Heart right ventricle (tissue), 16 donors: ENCODE measurements at regions not wholly inside any gene's neighbourhood (a gene's known extent, or its start where the extent isn't known, plus 50 kb on each side); places are given as distances from the start of the nearest gene placed in this dataset.
"Not testable (repeated sequence)": the region's sequence is repeated elsewhere in the genome, so short reads cannot be mapped to it uniquely, and the experiment has no call there.

Experiments used
- ATAC-seq, 8 donors: fragments of 200-7000 bp; cut with Tn5 transposase; one replicate each; pipeline ENCODE4 v1.9.1; 2020; ENCODE audit warnings: mild to moderate bottlenecking in 8 of 8, moderate library complexity in 8 of 8, moderate number of reproducible peaks in 1 of 8
- DNase-seq, 2 donors: peaks; one replicate each; pipeline ENCODE4 v3.0.0-alpha.2; 2020
- H3K27ac ChIP-seq, 10 donors: fragments of 200-600 bp; sonication (generic) in 2 of 10; one replicate each; pipeline versions ENCODE4 v1.5.0 to v1.8.0; 2020 to 2022; ENCODE audit warnings: mild to moderate bottlenecking in 3 of 10
- H3K27me3 ChIP-seq, 7 donors: fragments of 200-600 bp; one replicate each; pipeline ENCODE4 v1.8.0; 2021 to 2022; ENCODE audit warnings: mild to moderate bottlenecking in 2 of 7
- H3K36me3 ChIP-seq, 9 donors: fragments of 200-600 bp; sonication (generic) in 1 of 9; one replicate each; pipeline versions ENCODE4 v1.5.0 to v1.8.0; 2020 to 2022; ENCODE audit warnings: mild to moderate bottlenecking in 2 of 9
- H3K4me1 ChIP-seq, 9 donors: fragments of 200-600 bp; sonication (generic) in 1 of 9; one replicate each; pipeline versions ENCODE4 v1.5.0 to v1.8.0; 2020 to 2022; ENCODE audit warnings: mild to moderate bottlenecking in 4 of 9
- H3K4me3 ChIP-seq, 10 donors: fragments of 200-600 bp; sonication (generic) in 2 of 10; one replicate each; pipeline versions ENCODE4 v1.5.0 to v1.8.0; 2020 to 2022; ENCODE audit warnings: mild to moderate bottlenecking in 7 of 10, moderate library complexity in 2 of 10
- H3K9me3 ChIP-seq, 11 donors: fragments of 200-600 bp in 10 of 11; sonication (generic) in 2 of 11; one replicate each; pipeline versions ENCODE4 v1.5.0 to v1.8.0; 2013 to 2022; ENCODE audit warnings: mild to moderate bottlenecking in 2 of 11, control low read depth in 1 of 11, moderate library complexity in 1 of 11
- CTCF ChIP-seq, 9 donors: fragments of 200-600 bp; sonication (generic) in 2 of 9; IDR thresholded peaks; one replicate each; pipeline versions ENCODE4 v1.5.0 to v1.8.0; 2021 to 2022; ENCODE audit warnings: antibody characterized with exemption in 9 of 9, mild to moderate bottlenecking in 5 of 9, moderate library complexity in 1 of 9
- WGBS, 2 donors: extraction: QIAGEN DNeasy Blood & Tissue Kit; methylation state at CpG; one replicate each; pipeline ENCODE4 v1.1.7; 2013; ENCODE audit warnings: inconsistent platforms in 1 of 2; 5-methylcytosine and 5-hydroxymethylcytosine counted together
- intact Hi-C, 10 donors: fragments of 100-400 bp; cut with DNase I; formaldehyde crosslinking; loops; one replicate each; pipeline versions ENCODE4 v1.11.1 to v1.14.2; 2022
- donor health status: Arrhythmogenic right ventricular cardiomyopathy.
- donor health status: ischemic (EF 13 %, LVEDD 7.1; RV severe dilation, severe dysfunction).
- donor health status: healthy with polysubstance abuse.
- donor health status: DM: no; HTN: yes; CAD: no.
- donor health status: DM: no; HTN: no; CAD: no.
- donor health status: ischemic (EF 25% LVEDD 6.9; RV normal size, moderate dysfunction).
- donor health status: ischemic (EF 25% LVEDD 5.7; RV mildly dilated, moderate dysfunction).
- donor health status: healthy.
- donor health status: DM: yes; HTN: yes; CAD: no.
- donor health status: Ischemic cardiomyopathy.
- donor health status: ischemic (EF 35%, LVEDD 5.7; RV mildly dilated, moderate dysfunction).
- donor health status: nonischemic (EF 11% LVEDD 7.7; RV severe dilation, severe dysfunction).
- donor health status: DM: yes; HTN: yes; CAD: no.
- donor health status: PGD.
- donor health status: ischemic (EF 29% LVEDD 5.4; RV normal size, mild dysfunction).
- donor health status: nonischemic (EF 23%, LVEDD 6.1; RV moderate dilation, normal function).

- intact Hi-C loops: no loop called here
- DNase-seq (no peak), ATAC-seq (no peak)
- no peak for TF ChIP-seq CTCF (IDR thresholded peaks at IDR 0.05)
- Histone ChIP-seq H3K36me3 (no peaks in the 10 kb centered on the region), H3K4me3 (no peak overlapping the region), H3K9me3 (peaks cover 0 to 7% (median 0%) of the 10 kb centered on the region in 11 donors), H3K4me1 (no peaks in the 10 kb centered on the region), H3K27ac (no peak overlapping the region), H3K27me3 (peaks cover 0 to 25% (median 9%) of the 10 kb centered on the region in 7 donors)
- 46 to 48% methylated on average over 3 of the region's 3 CpGs for WGBS, 2 donors
These were observed 179.1 kb upstream of the MEIS1 start for GRCh38 chr2:66255867-66256266.

- no peaks in the 10 kb centered on the region for H3K36me3 ChIP-seq
- no peak for TF ChIP-seq CTCF (IDR thresholded peaks at IDR 0.05)
- intact Hi-C loops: no loop called here
- no peak overlapping the region for H3K27ac ChIP-seq
- DNase-seq: no peak
- H3K4me3 ChIP-seq: no peak overlapping the region
- no peaks in the 10 kb centered on the region for H3K4me1 ChIP-seq
- ATAC-seq: no peak
- peaks cover 0 to 29% (median 9%) of the 10 kb centered on the region in 7 donors for H3K27me3 ChIP-seq
- peaks cover 0 to 7% (median 0%) of the 10 kb centered on the region in 11 donors for H3K9me3 ChIP-seq
These were observed 179.8 kb upstream of the MEIS1 start for GRCh38 chr2:66255136-66255535.

- no peak for TF ChIP-seq CTCF (IDR thresholded peaks at IDR 0.05)
- no peak for ATAC-seq
These were observed 181.9 kb upstream of the MEIS1 start for GRCh38 chr2:66253066-66253465.

GRCh38 chr2:66252109-66252508, 182.8 kb upstream of the MEIS1 start:
- H3K36me3 ChIP-seq: no peaks in the 10 kb centered on the region
- H3K27me3 ChIP-seq: peaks cover 0 to 29% (median 9%) of the 10 kb centered on the region in 7 donors
- H3K4me3 ChIP-seq: no peak overlapping the region
- no peak for TF ChIP-seq CTCF (IDR thresholded peaks at IDR 0.05)
- intact Hi-C loops: no loop called here
- WGBS, 2 donors: 76 to 82% methylated on average over 5 of the region's 5 CpGs
- no peaks in the 10 kb centered on the region for H3K4me1 ChIP-seq
- no peak for ATAC-seq
- no peaks in the 10 kb centered on the region for H3K9me3 ChIP-seq
- DNase-seq: no peak
- H3K27ac ChIP-seq: no peak overlapping the region

More at GRCh38 chr2:66253066-66253465, 181.9 kb upstream of the MEIS1 start:
- no peak overlapping the region for H3K27ac ChIP-seq
- H3K4me1 ChIP-seq: no peaks in the 10 kb centered on the region
- intact Hi-C loops: no loop called here
- H3K36me3 ChIP-seq: no peaks in the 10 kb centered on the region
- no peak overlapping the region for H3K4me3 ChIP-seq
- H3K9me3 ChIP-seq: no peaks in the 10 kb centered on the region
- H3K27me3 ChIP-seq: peaks cover 0 to 29% (median 9%) of the 10 kb centered on the region in 7 donors
- no peak for DNase-seq
- WGBS, 2 donors: 65 to 83% methylated on average over 2 of the region's 2 CpGs

GRCh38 chr2:66251573-66251972, 183.4 kb upstream of the MEIS1 start:
- no peak overlapping the region for H3K27ac ChIP-seq
- H3K36me3 ChIP-seq: no peaks in the 10 kb centered on the region
- H3K27me3 ChIP-seq: peaks cover 0 to 29% (median 9%) of the 10 kb centered on the region in 7 donors
- H3K9me3 ChIP-seq: no peaks in the 10 kb centered on the region
- DNase-seq: no peak
- no peak for ATAC-seq
- intact Hi-C loops: no loop called here
- no peak overlapping the region for H3K4me3 ChIP-seq
- no peak for TF ChIP-seq CTCF (IDR thresholded peaks at IDR 0.05)
- H3K4me1 ChIP-seq: no peaks in the 10 kb centered on the region

GRCh38 chr2:66249089-66249488, 185.8 kb upstream of the MEIS1 start:
- H3K27me3 ChIP-seq: peaks cover 0 to 28% (median 5%) of the 10 kb centered on the region in 7 donors
- H3K36me3 ChIP-seq, H3K9me3 ChIP-seq, H3K4me1 ChIP-seq, H3K4me3 ChIP-seq, ATAC-seq, DNase-seq, intact Hi-C loops, H3K27ac ChIP-seq: not testable (repeated sequence)
- WGBS, 2 donors: 75 to 81% methylated on average over 5 of the region's 7 CpGs

GRCh38 chr2:66243809-66244208, 191.1 kb upstream of the MEIS1 start:
- H3K9me3 ChIP-seq, H3K4me3 ChIP-seq, intact Hi-C loops, H3K36me3 ChIP-seq, ATAC-seq, H3K27ac ChIP-seq, H3K27me3 ChIP-seq, DNase-seq: not testable (repeated sequence)
- WGBS, 2 donors: 87 to 91% methylated on average over 5 of the region's 5 CpGs
- peaks cover 0 to 14% (median 0%) of the 10 kb centered on the region in 9 donors for H3K4me1 ChIP-seq
